ENCODE measurements at regions not wholly inside any gene's neighbourhood (a gene's known extent, or its start where the extent isn't known, plus 50 kb on each side); places are given as distances from the start of the nearest gene placed in this dataset.

DNA sequence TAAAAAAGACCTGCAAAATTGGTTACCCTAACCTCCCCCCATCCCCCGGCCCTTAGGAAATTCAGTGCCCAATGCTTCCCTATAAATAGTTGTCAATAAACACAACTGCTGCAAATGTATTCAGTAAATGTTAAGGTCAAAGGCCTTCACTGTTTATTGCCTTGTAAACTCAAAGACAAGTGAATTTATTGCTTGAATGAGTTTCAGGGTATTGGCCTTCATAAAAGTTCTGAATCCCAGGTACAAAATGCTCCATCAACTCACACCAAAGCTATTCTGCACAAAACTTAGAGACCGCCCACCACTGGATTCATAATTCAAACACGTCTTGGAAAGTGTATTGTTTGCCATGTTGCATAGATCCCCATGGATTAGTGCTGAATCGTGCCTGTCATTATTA, 63.3 kb upstream of the CDKN3 start:
- H3K27ac ChIP-seq (ENCODE audit: low read length): no peak overlapping the region
- no peaks in the 10 kb centered on the region for H3K36me3 ChIP-seq (ENCODE audit: insufficient read depth, low read length)
- H3K4me2 ChIP-seq (ENCODE audit: low read length): no peak overlapping the region
- no peaks in the 10 kb centered on the region for H3K9me3 ChIP-seq (ENCODE audit: low read length)
- no peaks in the 10 kb centered on the region for H3F3A ChIP-seq (ENCODE audit: insufficient read depth, low read length, poor library complexity, severe bottlenecking)
- H3K9me2 ChIP-seq (ENCODE audit: insufficient read depth, low read length): no peaks in the 10 kb centered on the region
- no peak overlapping the region for H2AFZ ChIP-seq (ENCODE audit: low read depth, low read length)
- no peak overlapping the region for H3K9ac ChIP-seq (ENCODE audit: low read length)
- no peaks in the 10 kb centered on the region for H3K79me2 ChIP-seq (replicated peaks; ENCODE audit: insufficient read depth, low read length)
- no peak overlapping the region for H3K4me3 ChIP-seq (ENCODE audit: low read length)
- no peak for TF ChIP-seq EZH2 (IDR thresholded peaks at IDR 0.05; ENCODE audit: borderline replicate concordance, insufficient read depth, low read length, poor library complexity, severe bottlenecking)
- TF ChIP-seq TAF1 (IDR thresholded peaks at IDR 0.05; ENCODE audit: low read depth): no peak
- TF ChIP-seq, protein P1, sequence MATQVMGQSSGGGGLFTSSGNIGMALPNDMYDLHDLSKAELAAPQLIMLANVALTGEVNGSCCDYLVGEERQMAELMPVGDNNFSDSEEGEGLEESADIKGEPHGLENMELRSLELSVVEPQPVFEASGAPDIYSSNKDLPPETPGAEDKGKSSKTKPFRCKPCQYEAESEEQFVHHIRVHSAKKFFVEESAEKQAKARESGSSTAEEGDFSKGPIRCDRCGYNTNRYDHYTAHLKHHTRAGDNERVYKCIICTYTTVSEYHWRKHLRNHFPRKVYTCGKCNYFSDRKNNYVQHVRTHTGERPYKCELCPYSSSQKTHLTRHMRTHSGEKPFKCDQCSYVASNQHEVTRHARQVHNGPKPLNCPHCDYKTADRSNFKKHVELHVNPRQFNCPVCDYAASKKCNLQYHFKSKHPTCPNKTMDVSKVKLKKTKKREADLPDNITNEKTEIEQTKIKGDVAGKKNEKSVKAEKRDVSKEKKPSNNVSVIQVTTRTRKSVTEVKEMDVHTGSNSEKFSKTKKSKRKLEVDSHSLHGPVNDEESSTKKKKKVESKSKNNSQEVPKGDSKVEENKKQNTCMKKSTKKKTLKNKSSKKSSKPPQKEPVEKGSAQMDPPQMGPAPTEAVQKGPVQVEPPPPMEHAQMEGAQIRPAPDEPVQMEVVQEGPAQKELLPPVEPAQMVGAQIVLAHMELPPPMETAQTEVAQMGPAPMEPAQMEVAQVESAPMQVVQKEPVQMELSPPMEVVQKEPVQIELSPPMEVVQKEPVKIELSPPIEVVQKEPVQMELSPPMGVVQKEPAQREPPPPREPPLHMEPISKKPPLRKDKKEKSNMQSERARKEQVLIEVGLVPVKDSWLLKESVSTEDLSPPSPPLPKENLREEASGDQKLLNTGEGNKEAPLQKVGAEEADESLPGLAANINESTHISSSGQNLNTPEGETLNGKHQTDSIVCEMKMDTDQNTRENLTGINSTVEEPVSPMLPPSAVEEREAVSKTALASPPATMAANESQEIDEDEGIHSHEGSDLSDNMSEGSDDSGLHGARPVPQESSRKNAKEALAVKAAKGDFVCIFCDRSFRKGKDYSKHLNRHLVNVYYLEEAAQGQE (IDR thresholded peaks at IDR 0.05; ENCODE audit: borderline replicate concordance): no peak
- no peak for TF ChIP-seq SMC3 (conservative IDR thresholded peaks at IDR 0.05; ENCODE audit: poor library complexity)
- TF ChIP-seq POLR2AphosphoS5 (IDR thresholded peaks at IDR 0.05): no peak
- TF ChIP-seq EP300 (conservative IDR thresholded peaks at IDR 0.05; ENCODE audit: poor library complexity, severe bottlenecking): no peak
- TF ChIP-seq RAD21 (conservative IDR thresholded peaks at IDR 0.05): no peak
- TF ChIP-seq, protein P2, sequence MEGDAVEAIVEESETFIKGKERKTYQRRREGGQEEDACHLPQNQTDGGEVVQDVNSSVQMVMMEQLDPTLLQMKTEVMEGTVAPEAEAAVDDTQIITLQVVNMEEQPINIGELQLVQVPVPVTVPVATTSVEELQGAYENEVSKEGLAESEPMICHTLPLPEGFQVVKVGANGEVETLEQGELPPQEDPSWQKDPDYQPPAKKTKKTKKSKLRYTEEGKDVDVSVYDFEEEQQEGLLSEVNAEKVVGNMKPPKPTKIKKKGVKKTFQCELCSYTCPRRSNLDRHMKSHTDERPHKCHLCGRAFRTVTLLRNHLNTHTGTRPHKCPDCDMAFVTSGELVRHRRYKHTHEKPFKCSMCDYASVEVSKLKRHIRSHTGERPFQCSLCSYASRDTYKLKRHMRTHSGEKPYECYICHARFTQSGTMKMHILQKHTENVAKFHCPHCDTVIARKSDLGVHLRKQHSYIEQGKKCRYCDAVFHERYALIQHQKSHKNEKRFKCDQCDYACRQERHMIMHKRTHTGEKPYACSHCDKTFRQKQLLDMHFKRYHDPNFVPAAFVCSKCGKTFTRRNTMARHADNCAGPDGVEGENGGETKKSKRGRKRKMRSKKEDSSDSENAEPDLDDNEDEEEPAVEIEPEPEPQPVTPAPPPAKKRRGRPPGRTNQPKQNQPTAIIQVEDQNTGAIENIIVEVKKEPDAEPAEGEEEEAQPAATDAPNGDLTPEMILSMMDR (IDR thresholded peaks at IDR 0.05; ENCODE audit: poor library complexity, severe bottlenecking): no peak
- no peak for TF ChIP-seq MXI1 (conservative IDR thresholded peaks at IDR 0.05; ENCODE audit: poor library complexity, severe bottlenecking)
- H4K20me1 ChIP-seq (ENCODE audit: insufficient read depth): no peaks in the 10 kb centered on the region
- no peaks in the 10 kb centered on the region for H3K27me3 ChIP-seq (ENCODE audit: insufficient read depth, low read depth, low read length)

DNA sequence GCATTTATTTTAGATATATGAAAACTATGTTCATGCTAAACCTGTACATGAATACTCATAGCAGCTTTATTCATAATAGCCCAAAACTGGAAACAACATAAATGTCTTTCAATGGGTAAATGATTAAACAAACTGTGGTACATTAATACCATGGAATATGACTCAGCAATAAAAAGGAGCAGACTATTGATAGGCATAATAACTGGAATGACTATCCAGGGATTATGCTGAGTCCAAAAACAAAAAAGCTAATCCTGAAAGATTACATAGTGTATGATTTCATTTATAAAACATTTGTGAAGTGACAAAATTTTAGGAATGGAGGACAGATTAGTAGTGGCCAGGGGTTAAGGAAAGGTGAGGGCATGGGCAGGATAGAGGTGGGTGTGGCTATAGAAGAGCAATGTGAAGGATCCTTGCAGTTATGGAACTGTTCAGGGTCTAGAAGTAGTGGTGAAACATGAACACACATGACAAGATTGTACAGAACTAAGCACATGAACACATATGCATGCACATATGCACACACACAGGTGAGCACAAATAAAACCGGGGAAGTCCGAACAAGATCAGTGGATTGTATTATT, 61.1 kb upstream of the CDKN3 start:
- Histone ChIP-seq H4K20me1 (ENCODE audit: insufficient read depth) (no peaks in the 10 kb centered on the region), H3K9ac (ENCODE audit: low read length) (no peak overlapping the region), H3K4me3 (ENCODE audit: low read length) (no peak overlapping the region), H3K36me3 (ENCODE audit: insufficient read depth, low read length) (no peaks in the 10 kb centered on the region), H3F3A (ENCODE audit: insufficient read depth, low read length, poor library complexity, severe bottlenecking) (no peaks in the 10 kb centered on the region), H3K9me2 (ENCODE audit: insufficient read depth, low read length) (no peaks in the 10 kb centered on the region), H3K4me2 (ENCODE audit: low read length) (no peak overlapping the region), H3K27me3 (ENCODE audit: insufficient read depth, low read depth, low read length) (no peaks in the 10 kb centered on the region), H3K27ac (ENCODE audit: low read length) (no peak overlapping the region), H3K9me3 (ENCODE audit: low read length) (no peaks in the 10 kb centered on the region), H3K79me2 (replicated peaks; ENCODE audit: insufficient read depth, low read length) (no peaks in the 10 kb centered on the region), H2AFZ (ENCODE audit: low read depth, low read length) (no peak overlapping the region)
- no peak for TF ChIP-seq TAF1 (IDR thresholded peaks at IDR 0.05; ENCODE audit: low read depth)
- no peak for TF ChIP-seq MXI1 (conservative IDR thresholded peaks at IDR 0.05; ENCODE audit: poor library complexity, severe bottlenecking)
- TF ChIP-seq, protein P2 (IDR thresholded peaks at IDR 0.05; ENCODE audit: poor library complexity, severe bottlenecking): no peak
- TF ChIP-seq, protein P1 (IDR thresholded peaks at IDR 0.05; ENCODE audit: borderline replicate concordance): no peak
- no peak for TF ChIP-seq SMC3 (conservative IDR thresholded peaks at IDR 0.05; ENCODE audit: poor library complexity)
- no peak for TF ChIP-seq POLR2AphosphoS5 (IDR thresholded peaks at IDR 0.05)
- TF ChIP-seq EZH2 (IDR thresholded peaks at IDR 0.05; ENCODE audit: borderline replicate concordance, insufficient read depth, low read length, poor library complexity, severe bottlenecking): no peak
- TF ChIP-seq RAD21 (conservative IDR thresholded peaks at IDR 0.05): no peak
- no peak for TF ChIP-seq EP300 (conservative IDR thresholded peaks at IDR 0.05; ENCODE audit: poor library complexity, severe bottlenecking)

All from neural cell (in vitro differentiated cells).